ENCODE measurements at regions not wholly inside any gene's neighbourhood (a gene's known extent, or its start where the extent isn't known, plus 50 kb on each side); places are given as distances from the start of the nearest gene placed in this dataset.
"Not testable (repeated sequence)": the region's sequence is repeated elsewhere in the genome, so short reads cannot be mapped to it uniquely, and the experiment has no call there.

DNA sequence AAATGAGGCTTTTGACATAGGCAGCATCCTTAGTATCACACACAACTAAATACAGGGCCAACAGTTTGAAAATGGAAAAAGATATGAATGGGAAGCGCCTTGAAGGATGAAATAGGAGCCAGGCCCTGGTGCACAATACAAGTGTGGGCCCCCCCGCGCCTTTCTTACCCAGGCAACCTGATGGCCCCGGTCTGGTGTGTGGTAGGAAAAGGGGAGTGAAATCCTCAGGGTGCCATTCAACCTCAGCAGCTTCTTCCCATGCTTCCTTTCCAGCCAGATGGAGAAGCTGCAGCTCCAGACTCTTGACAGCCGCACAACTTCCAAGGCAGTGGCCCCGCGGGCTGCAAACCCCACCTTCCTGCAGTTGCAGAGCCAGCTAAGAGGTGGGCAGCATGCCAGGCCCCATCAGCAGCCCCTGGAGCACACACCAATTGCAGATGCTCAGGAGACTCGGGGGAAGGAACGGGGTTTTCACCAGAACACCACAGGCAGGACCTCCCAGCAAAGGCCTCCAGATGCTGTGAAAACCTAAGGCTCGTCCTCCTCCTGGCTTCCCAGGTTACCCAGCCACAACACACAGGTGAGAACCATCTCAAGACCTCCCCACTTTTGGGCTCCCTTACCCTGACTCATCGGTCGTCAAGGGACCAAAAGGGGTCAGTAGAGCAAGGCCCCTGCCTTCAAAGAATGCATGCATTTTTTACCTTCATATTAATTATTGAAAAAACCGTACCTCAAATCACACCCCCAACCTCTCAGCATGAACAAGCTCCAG is 101.6 kb downstream of the CPN2 start:
- DNase-seq (ENCODE audit: low spot score) = no peak

DNA sequence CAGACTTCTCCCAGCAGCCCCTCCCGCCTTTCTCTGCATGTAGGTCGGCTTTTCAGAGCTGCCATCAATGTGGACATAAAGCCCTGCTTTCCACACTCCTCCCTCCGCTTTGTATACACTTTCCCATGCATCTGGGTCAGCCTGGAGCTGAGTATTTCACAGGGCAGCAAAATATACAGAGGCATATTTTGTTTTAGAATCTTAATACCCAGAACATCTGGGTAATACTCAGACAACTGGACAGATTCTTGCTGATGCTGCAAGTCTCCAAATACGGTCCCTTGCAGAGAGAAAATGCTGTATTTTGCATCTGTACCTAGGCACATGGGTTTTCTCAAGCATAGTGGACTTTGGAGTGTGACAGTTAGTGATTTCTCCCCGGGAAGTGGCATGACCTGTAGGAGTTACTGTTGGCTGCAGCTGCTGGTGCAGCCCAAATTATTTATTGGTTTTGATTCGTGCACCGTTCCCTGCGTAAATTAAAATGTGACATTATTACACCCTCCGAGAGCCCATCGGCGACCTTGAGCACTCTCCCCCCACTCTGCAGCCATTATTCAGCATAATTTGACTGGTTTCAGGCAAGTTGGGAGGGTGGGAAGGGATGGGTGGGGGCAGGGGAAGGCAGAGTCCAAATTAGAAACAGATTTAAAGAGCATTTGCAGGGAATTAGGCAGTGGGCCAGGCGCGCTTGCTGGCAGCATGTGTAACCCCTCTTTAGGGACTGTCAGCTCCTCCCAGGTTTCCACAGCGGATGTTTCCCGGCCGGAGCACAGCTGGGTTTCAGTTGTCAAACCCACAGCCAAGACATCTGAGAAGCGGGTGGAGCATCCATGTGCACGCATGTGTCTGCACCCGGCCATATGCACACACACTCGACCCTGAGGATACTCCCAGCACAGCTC is 100.8 kb downstream of the CPN2 start:
- no peak for DNase-seq (ENCODE audit: low spot score)

DNA sequence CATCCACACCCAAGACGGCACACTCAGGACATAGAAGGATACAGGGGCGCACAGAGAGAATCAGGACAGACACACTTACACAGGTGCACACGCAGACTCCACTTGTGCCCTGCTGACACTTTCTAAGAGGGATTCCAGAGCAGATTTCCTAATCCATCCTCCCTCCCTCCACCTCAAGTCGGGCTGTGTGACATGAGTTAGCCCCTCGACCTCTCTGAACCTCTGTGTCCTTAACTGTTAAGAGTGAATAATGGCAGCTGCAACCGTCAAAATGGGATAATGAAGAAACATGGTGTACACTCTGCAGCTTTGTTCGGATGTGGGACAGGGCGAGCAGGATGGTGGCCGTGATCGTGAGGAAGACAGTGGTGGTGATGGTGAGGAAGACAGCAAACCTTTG is 100.1 kb downstream of the CPN2 start:
- no peak for DNase-seq (ENCODE audit: low spot score)

DNA sequence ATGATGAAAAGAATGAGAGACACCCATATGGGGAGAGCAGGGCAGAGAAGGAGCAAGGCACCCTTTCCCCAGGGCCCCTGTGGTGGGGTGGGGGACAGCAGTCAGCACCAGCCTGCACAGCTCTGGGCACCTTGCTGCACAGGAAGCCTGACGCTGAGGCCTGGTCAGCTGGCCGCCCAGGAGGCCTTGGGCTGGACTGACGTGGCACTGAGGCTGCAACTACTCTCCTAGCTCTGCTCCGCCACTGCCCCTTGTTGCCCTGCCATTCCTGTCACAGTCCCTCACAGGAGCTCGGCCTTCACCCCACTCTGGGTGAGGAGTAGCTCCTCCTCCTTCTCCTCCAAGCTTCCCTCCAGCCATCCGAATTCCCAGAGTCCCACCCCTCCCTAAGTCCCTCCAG is 99.7 kb downstream of the CPN2 start:
- no peak for DNase-seq (ENCODE audit: low spot score)

DNA sequence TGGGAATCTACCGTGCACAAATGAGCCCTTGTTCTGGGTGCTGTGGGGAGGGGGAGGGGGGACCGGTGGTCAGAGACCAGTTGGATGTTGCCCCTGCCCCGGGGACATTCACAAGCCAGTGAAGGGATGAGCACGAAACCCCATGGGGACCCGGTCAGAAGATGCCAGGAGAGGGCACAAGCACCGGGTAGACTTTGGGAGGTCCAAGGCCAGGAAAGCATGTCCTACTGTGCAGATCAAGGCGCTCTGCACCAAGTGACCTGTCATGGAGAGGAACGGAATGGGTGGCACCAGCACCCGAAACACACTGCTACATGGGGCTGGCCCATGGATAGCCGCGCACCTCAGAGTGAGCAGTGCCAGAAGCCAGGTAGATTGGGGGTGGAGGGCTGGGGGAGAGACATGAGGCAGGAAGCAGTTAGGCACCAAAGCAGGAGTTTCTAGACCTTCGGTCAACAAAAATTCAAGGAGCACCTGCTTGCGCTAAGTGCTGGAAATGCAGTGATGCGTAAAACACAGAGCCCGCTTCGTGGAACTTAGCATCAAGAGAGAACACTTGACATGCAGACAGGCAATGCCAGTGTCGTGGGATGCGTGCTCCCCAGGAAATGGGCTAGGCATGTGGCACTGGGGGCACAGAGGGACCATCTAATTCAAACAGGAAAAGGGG is 99.1 kb downstream of the CPN2 start:
- no peak for DNase-seq (ENCODE audit: low spot score)

DNA sequence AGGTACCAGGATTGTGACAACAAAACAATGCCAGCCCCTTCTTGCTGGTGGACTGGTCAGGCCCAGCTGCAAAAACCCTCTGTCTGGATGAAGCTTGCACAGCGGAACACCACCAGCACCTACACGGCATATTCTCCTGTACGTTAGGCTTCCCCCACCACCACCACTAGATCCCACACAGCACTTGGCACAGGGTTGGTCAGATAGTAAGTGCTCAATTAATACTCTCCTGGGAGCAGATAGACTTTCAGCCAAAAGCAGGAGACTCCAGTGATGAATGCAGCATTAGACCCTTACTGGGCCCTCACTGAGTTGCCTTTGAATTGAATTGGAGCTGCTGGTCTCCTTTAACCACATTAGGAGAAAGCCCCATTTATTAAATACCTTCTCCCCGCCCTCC is 97.9 kb downstream of the CPN2 start:
- DNase-seq (ENCODE audit: low spot score) = no peak

DNA sequence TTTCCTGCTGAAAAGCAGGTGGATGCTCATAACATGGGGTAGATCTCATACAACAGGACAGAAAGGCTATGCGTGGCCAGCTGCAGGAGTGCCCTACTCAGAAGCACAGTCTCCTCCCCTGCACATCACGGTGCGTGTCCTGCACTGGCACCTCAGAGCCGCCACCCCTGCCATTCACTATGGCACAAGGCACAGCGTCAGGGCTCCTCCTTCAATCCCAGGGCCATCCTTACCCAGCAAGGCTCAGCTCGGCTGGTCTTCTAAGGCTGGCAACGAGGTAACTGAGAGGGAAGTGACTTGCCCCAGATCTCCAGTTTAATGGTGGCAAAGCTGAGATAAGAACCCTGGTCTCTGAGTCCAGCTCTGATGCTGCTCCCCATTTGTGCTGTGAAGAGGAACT is 97.1 kb downstream of the CPN2 start:
- no peak for DNase-seq (ENCODE audit: low spot score)

DNA sequence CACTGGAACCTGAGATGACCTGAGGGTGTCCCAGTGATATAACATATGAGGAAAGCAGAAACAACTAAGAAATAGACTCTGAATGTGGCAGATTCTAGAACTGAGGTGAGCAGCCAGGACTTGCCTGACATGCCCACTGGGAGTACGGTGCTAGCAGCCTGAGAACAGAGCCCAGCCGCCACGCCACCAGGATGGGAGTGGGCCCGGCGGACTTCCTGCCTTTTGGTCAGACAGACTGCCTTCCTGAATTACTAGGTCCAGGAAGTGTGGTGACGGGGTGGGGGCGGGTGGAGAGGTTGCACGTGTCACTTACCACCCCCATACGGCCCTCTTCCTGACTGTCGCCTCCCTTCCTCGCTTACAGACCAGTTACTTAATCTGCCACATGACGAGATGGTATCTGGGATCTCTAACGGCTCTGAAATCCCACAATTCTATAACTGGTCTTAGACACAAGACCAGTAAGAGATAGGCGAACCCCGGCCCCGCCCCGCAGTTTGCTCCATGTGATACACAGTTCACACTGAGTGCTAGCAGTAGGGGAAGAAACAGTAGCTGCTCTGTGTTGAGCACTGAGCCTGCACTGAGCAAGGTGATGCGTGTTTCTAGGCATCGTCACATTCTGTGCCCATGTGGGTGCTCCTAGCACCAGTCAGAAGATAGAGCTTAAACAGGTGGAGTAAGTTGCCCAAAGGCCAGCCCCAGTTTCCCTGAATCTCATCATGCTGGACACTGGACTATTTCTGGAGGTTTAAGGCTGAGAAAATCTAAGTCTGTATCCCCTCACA is 95.7 kb downstream of the CPN2 start:
- no peak for DNase-seq (ENCODE audit: low spot score)

DNA sequence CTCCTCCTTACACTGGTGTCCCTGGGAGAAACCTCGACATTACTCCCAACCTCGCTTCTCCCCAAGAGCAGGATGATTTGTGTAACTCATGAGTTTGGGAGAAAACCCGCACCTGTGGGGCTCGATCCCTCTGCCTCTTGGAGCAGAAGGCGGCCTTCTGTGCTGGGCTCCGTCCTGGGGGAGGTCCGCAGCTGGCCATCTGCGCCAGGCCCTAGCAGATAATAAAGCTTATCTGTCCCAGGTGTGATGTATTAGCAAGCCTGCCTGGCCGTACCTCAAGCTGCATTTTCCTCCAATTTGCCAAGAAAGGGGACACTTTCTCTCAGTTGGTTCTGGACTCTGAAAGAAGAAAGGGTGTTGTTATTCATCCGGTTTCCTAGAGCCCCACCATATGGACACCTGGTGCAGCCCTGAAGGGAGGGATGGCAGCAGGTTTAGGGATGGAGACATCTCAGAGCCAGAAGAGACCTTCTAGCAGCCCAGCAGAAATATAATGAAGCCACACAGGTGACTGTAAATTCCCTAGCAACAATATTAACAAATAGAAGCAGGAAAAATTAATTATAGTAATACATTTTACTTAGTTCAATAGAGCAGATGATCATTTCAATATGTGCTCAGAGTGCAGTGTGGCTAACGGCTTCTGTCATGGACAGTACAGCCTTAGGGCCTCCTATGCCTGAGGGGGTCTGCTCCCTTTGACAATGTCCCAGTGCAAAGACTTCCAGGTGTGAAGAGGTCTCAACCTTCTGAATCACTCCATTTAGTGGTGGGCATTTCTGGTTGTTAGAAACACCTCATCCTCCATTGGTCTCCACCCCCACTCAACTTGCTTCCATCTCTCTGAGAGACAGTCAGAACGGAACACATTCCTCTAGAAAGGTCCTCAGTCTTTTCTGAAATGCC is 94.8 kb downstream of the CPN2 start:
- no peak for DNase-seq (ENCODE audit: low spot score)

DNA sequence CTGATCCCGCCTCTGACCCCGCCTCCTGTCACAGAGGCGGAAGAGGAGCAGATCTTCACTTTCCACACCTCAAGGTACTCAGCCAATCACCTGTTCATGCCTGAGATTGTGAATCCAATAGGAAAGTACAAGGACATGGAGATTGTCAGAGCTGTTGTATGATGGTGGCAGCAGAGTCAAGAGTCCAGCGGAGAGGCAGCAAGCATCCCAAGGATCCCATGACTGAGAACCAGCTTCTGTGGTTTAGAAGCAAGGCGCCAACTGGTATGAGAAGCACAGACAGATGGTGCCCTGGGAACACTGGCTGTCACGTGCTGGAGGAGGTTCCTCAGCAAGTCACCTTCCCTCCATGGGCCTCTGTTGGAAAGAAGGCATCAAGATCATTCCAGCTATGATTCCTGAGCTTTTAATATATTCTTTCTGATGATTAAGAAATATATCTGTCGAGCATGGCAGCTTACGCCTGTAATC is 93.9 kb downstream of the CPN2 start:
- no peak for DNase-seq (ENCODE audit: low spot score)

DNA sequence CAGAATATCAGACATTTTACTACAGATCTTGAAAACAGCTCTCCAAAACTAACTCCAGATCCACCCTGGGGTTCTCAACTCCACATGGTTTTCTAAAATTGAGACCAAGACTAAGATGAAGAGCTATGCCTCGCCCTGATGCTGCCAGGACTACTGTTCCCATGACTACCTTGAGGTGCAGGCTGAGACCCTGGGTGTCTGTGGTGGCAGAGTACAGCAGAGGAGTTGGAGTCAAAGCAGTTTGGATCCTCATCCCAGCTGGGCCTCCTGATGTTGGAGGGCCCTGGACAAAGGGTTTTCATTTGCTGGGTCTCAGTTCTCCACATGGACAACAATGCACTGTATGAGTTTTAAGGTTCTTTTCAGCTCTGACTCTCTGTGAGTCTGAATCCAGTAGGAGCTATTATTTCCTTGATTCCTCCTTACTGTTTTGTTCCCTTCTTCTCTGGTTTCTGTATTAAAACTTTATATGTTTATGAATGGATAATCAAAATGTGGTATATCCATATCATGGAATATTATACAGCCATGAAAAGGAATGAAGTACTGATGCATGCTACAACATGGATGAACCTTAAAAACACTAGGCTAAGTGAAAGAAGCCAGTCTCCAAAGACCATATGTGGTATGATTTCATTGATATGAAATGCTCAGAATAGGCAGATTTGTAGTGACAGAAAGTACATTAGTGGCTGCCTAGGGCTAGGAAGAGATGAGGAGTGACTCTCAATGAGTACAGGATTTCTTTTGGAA is 93.0 kb downstream of the CPN2 start:
- DNase-seq (ENCODE audit: low spot score) = no peak

DNA sequence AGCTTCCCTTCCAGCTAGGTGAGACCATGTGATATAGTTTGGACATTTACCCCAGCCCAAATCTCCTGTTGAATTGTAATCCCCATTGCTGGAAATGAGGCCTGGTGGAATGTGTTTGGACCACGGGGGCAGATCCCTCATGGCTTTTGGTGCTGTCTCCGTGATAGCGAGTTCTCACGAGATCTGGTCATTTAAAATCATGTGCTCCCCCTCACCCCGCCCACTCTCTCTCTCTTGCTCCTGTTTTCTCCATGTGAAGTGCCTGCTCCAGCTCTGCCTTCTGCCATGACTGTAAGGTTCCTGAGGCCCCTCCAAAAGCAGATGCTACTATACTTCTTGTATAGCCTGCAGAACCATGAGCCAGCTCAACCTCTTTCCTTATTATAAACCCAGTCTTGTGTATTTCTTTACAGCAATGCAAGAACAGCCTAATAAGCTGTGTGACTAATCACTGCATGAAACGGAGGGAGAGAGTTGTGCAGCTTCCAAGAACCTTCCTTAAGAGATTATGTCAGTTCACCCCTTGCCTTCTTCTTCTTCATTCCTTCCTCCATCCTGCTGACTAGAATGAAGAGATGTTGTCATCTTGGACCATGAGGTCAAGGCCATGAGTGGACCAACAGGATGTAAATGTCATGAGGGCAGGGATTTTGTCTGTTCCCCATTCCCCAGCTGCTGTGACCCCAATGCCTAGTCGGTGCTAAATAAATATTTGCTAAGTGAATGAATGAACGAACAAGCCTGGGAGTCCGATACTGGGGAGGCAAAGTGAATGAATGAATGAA is 91.0 kb downstream of the CPN2 start:
- DNase-seq (ENCODE audit: low spot score) = no peak

DNA sequence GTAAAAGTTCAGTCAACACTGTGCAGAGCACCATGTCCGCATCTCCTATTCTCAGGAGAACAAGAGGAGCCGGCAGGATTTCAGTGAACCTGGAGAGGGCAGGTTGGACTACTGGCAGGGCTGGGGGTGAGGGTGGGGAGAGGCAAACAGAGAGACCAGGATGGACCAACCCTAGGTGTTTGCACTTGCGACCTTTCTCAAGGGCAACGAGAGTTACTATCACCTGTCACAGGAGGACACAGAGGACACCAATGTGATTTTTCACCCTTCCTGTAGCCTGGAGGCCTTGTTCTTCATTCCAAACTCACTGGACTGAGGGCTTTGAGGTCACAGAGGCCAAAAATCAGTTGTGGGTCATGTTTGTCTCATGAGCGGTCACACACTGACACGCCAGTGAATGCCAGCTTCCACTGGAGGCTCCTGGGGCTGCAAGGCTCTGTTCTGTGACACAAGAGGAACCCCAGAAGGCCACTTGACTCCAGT is 89.5 kb downstream of the CPN2 start:
- no peak for DNase-seq (ENCODE audit: low spot score)

DNA sequence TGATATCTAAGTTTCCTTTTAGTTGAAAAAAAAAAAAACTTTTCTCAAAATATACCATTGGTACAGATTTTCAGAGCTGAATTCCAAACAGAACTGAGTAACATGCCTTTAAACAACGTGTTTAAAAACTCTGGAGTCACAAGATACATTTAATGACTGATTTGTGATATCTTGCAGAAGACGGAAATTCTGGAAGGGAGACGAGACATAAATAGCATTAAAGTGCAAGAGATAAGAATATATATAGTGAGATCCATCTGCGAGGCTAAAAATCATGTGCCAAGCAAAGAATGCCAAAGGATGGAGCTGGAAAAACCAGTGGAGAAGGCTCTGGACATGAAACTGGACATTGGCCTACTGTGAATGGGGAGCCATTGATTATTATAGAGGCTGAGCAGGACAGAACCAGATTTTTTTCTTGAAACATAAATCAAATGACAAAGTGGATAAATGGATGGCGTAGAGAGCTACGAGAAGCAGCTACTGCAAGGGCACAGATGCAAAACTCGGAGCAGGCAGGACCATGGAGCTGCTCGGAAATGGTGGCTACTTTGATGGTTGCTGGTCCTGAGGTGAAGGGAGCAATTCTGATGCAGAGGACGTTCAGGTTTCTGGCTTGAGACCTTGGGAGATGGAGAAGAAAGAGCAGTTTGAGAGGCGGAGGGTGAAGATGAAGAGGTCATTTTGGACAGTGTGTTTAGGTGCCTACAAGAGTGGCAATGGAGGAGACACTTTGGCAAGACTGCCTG is 88.8 kb downstream of the CPN2 start:
- DNase-seq (ENCODE audit: low spot score) = no peak

DNA sequence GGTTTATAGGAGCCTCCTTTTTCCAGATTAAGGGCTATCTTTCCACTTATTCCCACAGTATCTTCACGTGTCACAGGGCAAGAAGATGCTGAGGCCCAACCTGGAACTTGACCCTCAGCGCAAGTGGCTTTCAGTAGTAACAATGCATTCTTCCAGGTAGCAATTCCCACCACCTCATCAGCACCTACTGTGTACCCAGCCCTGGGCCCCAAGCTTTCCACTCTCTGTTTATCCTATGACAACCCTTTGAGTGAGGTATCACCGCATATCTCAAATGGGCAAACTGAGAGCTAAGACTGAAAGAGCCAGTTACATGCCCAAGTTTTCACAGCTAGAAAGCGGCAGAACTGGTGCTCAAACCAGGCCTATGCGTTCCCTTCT is 88.2 kb downstream of the CPN2 start:
- DNase-seq (ENCODE audit: low spot score) = no peak

DNA sequence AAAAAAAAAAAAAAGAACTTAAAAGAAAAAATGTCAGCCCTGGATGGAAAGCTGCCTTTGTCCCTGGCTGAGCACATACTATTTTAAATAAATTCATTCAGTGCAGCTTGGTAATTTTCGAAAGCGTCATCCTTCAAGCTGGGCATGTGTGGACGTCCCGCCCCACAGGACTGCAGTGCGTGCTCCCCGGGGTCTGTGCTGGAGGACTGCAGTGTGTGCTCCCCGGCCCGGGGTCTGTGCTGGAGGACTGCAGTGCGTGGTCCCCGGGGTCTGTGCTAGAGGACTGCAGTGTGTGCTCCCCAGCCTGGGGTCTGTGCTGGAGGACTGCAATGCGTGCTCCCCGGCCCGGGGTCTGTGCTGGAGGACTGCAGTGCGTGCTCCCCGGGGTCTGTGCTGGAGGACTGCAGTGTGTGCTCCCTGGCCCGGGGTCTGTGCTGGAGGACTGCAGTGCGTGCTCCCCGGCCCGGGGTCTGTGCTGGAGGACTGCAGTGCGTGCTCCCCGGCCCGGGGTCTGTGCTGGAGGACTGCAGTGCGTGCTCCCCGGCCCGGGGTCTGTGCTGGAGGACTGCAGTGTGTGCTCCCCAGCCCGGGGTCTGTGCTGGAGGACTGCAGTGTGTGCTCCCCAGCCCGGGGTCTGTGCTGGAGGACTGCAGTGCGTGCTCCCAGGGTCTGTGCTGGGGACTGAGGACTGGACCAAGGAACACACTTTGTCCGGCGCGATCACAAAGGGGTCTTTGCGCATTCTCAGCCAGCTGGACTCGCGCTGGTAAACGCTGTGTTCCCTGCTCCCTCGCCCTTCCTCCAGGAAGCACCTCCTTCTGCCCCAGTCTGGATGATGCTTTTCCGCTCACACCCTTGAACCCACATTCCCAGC is 86.3 kb downstream of the CPN2 start:
- DNase-seq (ENCODE audit: low spot score) = not testable (repeated sequence)

DNA sequence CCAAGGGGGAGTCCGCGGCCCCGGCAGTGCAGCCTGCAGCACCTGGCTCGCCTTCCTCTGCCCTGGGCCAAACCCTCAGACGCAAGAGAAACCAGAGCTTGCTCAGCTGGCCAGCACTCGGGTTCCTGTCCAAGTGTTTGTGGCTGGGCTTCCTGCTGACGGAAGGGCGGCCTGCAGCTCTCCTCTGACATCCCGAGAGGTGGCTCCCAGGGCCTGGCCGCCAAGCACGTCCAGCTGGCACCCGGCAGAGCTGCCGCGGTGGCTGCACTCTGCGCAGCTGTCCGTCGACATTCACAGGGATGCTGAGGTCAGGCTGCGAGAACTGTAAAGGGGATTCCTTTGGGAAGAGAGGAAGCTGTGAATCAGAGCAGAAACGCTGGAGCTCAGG is 85.6 kb downstream of the CPN2 start:
- no peak for DNase-seq (ENCODE audit: low spot score)

Data from HuH-7.5 (cell line).